ENCODE measurements at regions not wholly inside any gene's neighbourhood (a gene's known extent, or its start where the extent isn't known, plus 50 kb on each side); places are given as distances from the start of the nearest gene placed in this dataset.

DNA sequence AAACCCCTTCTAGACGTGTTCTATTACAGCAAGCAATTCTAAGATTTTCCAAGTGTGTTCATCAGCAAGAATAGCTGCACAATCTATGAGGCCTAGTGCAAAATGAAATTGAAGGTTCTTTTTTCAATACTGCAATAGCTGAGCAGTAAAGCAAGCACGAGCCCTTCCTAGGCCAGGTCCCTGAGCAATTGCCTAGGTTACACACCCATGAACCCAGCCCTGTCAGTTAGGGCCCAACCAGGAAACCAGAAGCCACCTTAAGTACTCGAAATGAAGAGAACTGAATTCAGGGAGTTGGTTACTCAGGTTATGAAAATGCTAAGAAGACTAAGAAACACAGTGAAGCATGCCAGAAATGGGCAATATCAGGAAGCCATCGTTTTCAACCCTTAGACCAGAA lies 52.0 kb upstream of the VWC2 start:
- no peaks in the 10 kb centered on the region for H3K36me3 Mint-ChIP-seq (ENCODE audit: low read depth)
- DNase-seq: no peak
- TF ChIP-seq, protein P1, sequence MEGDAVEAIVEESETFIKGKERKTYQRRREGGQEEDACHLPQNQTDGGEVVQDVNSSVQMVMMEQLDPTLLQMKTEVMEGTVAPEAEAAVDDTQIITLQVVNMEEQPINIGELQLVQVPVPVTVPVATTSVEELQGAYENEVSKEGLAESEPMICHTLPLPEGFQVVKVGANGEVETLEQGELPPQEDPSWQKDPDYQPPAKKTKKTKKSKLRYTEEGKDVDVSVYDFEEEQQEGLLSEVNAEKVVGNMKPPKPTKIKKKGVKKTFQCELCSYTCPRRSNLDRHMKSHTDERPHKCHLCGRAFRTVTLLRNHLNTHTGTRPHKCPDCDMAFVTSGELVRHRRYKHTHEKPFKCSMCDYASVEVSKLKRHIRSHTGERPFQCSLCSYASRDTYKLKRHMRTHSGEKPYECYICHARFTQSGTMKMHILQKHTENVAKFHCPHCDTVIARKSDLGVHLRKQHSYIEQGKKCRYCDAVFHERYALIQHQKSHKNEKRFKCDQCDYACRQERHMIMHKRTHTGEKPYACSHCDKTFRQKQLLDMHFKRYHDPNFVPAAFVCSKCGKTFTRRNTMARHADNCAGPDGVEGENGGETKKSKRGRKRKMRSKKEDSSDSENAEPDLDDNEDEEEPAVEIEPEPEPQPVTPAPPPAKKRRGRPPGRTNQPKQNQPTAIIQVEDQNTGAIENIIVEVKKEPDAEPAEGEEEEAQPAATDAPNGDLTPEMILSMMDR (IDR thresholded peaks at IDR 0.05): no peak
- no peaks in the 10 kb centered on the region for H3K9me3 Mint-ChIP-seq
- H3K4me3 Mint-ChIP-seq: no peak overlapping the region
- peaks cover 12% of the 10 kb centered on the region for H3K27me3 Mint-ChIP-seq (ENCODE audit: low read depth, poor library complexity)
- H3K4me1 Mint-ChIP-seq: no peaks in the 10 kb centered on the region
- no peak overlapping the region for H3K27ac Mint-ChIP-seq
